ENCODE measurements at regions not wholly inside any gene's neighbourhood (a gene's known extent, or its start where the extent isn't known, plus 50 kb on each side); places are given as distances from the start of the nearest gene placed in this dataset.

DNA sequence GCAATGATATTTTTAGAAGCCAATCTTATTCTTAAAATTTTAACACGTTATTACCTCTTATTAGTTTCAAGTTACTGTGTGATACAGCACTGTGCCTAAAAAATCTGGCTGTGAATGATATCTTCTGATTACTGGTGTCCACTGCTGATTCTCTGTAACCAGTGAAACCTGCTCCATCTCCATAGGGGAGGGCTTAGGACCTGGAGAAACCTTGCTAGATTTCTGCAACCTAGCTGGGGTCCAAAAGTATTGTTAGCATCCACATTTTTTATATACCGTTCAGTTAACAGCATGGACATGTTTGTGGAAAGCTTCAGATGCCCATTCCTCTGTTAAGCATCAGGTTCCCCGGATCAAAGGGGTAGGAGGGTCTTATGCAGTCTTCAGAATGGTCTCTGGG is 193.9 kb upstream of the TOPAZ1 start:
- H3K9me3 Mint-ChIP-seq: no peaks in the 10 kb centered on the region; the same call in 2 of the 3 replicates
- TF ChIP-seq, protein P1, sequence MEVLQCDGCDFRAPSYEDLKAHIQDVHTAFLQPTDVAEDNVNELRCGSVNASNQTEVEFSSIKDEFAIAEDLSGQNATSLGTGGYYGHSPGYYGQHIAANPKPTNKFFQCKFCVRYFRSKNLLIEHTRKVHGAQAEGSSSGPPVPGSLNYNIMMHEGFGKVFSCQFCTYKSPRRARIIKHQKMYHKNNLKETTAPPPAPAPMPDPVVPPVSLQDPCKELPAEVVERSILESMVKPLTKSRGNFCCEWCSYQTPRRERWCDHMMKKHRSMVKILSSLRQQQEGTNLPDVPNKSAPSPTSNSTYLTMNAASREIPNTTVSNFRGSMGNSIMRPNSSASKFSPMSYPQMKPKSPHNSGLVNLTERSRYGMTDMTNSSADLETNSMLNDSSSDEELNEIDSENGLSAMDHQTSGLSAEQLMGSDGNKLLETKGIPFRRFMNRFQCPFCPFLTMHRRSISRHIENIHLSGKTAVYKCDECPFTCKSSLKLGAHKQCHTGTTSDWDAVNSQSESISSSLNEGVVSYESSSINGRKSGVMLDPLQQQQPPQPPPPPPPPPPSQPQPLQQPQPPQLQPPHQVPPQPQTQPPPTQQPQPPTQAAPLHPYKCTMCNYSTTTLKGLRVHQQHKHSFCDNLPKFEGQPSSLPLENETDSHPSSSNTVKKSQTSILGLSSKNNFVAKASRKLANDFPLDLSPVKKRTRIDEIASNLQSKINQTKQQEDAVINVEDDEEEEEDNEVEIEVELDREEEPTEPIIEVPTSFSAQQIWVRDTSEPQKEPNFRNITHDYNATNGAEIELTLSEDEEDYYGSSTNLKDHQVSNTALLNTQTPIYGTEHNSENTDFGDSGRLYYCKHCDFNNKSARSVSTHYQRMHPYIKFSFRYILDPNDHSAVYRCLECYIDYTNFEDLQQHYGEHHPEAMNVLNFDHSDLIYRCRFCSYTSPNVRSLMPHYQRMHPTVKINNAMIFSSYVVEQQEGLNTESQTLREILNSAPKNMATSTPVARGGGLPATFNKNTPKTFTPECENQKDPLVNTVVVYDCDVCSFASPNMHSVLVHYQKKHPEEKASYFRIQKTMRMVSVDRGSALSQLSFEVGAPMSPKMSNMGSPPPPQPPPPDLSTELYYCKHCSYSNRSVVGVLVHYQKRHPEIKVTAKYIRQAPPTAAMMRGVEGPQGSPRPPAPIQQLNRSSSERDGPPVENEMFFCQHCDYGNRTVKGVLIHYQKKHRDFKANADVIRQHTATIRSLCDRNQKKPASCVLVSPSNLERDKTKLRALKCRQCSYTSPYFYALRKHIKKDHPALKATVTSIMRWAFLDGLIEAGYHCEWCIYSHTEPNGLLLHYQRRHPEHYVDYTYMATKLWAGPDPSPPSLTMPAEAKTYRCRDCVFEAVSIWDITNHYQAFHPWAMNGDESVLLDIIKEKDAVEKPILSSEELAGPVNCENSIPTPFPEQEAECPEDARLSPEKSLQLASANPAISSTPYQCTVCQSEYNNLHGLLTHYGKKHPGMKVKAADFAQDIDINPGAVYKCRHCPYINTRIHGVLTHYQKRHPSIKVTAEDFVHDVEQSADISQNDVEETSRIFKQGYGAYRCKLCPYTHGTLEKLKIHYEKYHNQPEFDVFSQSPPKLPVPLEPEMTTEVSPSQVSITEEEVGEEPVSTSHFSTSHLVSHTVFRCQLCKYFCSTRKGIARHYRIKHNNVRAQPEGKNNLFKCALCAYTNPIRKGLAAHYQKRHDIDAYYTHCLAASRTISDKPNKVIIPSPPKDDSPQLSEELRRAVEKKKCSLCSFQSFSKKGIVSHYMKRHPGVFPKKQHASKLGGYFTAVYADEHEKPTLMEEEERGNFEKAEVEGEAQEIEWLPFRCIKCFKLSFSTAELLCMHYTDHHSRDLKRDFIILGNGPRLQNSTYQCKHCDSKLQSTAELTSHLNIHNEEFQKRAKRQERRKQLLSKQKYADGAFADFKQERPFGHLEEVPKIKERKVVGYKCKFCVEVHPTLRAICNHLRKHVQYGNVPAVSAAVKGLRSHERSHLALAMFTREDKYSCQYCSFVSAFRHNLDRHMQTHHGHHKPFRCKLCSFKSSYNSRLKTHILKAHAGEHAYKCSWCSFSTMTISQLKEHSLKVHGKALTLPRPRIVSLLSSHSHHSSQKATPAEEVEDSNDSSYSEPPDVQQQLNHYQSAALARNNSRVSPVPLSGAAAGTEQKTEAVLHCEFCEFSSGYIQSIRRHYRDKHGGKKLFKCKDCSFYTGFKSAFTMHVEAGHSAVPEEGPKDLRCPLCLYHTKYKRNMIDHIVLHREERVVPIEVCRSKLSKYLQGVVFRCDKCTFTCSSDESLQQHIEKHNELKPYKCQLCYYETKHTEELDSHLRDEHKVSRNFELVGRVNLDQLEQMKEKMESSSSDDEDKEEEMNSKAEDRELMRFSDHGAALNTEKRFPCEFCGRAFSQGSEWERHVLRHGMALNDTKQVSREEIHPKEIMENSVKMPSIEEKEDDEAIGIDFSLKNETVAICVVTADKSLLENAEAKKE (CRISPR knock-in tag; IDR thresholded peaks at IDR 0.05): no peak
- TF ChIP-seq EZH2phosphoT487 (IDR thresholded peaks at IDR 0.05; ENCODE audit: unreplicated experiment) (no peak), STAT1 (IDR thresholded peaks at IDR 0.05; ENCODE audit: unreplicated experiment) (no peak), EZH2 (IDR thresholded peaks at IDR 0.05; ENCODE audit: low read depth, unreplicated experiment) (no peak), POLR2AphosphoS5 (IDR thresholded peaks at IDR 0.05; ENCODE audit: low read depth) (no peak), CREB1 (CRISPR knock-in tag; IDR thresholded peaks at IDR 0.05; ENCODE audit: low read depth) (no peak), JUNB (IDR thresholded peaks at IDR 0.05; ENCODE audit: unreplicated experiment) (no peak), NANOG (IDR thresholded peaks at IDR 0.05; ENCODE audit: borderline replicate concordance) (no peak), ZNF114 (CRISPR knock-in tag; IDR thresholded peaks at IDR 0.05) (no peak), ZNF331 (CRISPR knock-in tag; IDR thresholded peaks at IDR 0.05; ENCODE audit: low read depth) (no peak)
- TF ChIP-seq, protein P2, sequence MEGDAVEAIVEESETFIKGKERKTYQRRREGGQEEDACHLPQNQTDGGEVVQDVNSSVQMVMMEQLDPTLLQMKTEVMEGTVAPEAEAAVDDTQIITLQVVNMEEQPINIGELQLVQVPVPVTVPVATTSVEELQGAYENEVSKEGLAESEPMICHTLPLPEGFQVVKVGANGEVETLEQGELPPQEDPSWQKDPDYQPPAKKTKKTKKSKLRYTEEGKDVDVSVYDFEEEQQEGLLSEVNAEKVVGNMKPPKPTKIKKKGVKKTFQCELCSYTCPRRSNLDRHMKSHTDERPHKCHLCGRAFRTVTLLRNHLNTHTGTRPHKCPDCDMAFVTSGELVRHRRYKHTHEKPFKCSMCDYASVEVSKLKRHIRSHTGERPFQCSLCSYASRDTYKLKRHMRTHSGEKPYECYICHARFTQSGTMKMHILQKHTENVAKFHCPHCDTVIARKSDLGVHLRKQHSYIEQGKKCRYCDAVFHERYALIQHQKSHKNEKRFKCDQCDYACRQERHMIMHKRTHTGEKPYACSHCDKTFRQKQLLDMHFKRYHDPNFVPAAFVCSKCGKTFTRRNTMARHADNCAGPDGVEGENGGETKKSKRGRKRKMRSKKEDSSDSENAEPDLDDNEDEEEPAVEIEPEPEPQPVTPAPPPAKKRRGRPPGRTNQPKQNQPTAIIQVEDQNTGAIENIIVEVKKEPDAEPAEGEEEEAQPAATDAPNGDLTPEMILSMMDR (conservative IDR thresholded peaks at IDR 0.05; ENCODE audit: low read depth in 2 of 2): no peak
- TF ChIP-seq, protein P3, sequence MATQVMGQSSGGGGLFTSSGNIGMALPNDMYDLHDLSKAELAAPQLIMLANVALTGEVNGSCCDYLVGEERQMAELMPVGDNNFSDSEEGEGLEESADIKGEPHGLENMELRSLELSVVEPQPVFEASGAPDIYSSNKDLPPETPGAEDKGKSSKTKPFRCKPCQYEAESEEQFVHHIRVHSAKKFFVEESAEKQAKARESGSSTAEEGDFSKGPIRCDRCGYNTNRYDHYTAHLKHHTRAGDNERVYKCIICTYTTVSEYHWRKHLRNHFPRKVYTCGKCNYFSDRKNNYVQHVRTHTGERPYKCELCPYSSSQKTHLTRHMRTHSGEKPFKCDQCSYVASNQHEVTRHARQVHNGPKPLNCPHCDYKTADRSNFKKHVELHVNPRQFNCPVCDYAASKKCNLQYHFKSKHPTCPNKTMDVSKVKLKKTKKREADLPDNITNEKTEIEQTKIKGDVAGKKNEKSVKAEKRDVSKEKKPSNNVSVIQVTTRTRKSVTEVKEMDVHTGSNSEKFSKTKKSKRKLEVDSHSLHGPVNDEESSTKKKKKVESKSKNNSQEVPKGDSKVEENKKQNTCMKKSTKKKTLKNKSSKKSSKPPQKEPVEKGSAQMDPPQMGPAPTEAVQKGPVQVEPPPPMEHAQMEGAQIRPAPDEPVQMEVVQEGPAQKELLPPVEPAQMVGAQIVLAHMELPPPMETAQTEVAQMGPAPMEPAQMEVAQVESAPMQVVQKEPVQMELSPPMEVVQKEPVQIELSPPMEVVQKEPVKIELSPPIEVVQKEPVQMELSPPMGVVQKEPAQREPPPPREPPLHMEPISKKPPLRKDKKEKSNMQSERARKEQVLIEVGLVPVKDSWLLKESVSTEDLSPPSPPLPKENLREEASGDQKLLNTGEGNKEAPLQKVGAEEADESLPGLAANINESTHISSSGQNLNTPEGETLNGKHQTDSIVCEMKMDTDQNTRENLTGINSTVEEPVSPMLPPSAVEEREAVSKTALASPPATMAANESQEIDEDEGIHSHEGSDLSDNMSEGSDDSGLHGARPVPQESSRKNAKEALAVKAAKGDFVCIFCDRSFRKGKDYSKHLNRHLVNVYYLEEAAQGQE (IDR thresholded peaks at IDR 0.05; ENCODE audit: unreplicated experiment): no peak
- TF ChIP-seq, protein P4, sequence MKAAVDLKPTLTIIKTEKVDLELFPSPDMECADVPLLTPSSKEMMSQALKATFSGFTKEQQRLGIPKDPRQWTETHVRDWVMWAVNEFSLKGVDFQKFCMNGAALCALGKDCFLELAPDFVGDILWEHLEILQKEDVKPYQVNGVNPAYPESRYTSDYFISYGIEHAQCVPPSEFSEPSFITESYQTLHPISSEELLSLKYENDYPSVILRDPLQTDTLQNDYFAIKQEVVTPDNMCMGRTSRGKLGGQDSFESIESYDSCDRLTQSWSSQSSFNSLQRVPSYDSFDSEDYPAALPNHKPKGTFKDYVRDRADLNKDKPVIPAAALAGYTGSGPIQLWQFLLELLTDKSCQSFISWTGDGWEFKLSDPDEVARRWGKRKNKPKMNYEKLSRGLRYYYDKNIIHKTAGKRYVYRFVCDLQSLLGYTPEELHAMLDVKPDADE (IDR thresholded peaks at IDR 0.05): no peak
- ATAC-seq: no peak

More for the DNA sequence above, 193.9 kb upstream of the TOPAZ1 start:
- H3K9me2 ChIP-seq (ENCODE audit: insufficient read depth): peaks cover 32% of the 10 kb centered on the region
- DNase-seq (ENCODE audit: low spot score): no peak
- H3K27me3 Mint-ChIP-seq (ENCODE audit: insufficient read depth, low read depth, poor library complexity): peaks cover 4% of the 10 kb centered on the region
- H2AFZ ChIP-seq: no peak overlapping the region
- no peak overlapping the region for H3K27ac ChIP-seq (ENCODE audit: low read depth)
- peaks cover 13% of the 10 kb centered on the region; the same call in 1 of the 2 replicates for H3K4me1 ChIP-seq (ENCODE audit: insufficient read depth)
- H3K4me3 Mint-ChIP-seq: no peak overlapping the region
- no peak overlapping the region for H3K4me3 ChIP-seq
- H3K36me3 ChIP-seq (ENCODE audit: insufficient read depth): no peaks in the 10 kb centered on the region
- no peak overlapping the region for H3K27ac Mint-ChIP-seq
- H3K36me3 Mint-ChIP-seq (ENCODE audit: low read depth): no peaks in the 10 kb centered on the region; the same call in 2 of the 3 replicates
- no peaks in the 10 kb centered on the region for H4K20me1 ChIP-seq (replicated peaks; ENCODE audit: insufficient read depth)
- peaks cover 30% of the 10 kb centered on the region for H3K4me1 Mint-ChIP-seq
- H3K4me2 ChIP-seq: 0 out of 2 replicates have a peak overlapping the region, but pooled peaks have one; percentile 11
- no peaks in the 10 kb centered on the region for H3K79me2 ChIP-seq (replicated peaks; ENCODE audit: insufficient read depth)
- no peaks in the 10 kb centered on the region for H3F3A ChIP-seq (replicated peaks; ENCODE audit: low read depth)
- H3K27me3 ChIP-seq (ENCODE audit: insufficient read depth): no peaks in the 10 kb centered on the region
